ENCODE measurements at regions not wholly inside any gene's neighbourhood (a gene's known extent, or its start where the extent isn't known, plus 50 kb on each side); places are given as distances from the start of the nearest gene placed in this dataset.

- peaks cover 63% of the 10 kb centered on the region for H3K36me3 Mint-ChIP-seq (ENCODE audit: low read depth)
- H3K4me3 Mint-ChIP-seq: no peak overlapping the region
- no peak for TF ChIP-seq CTCF (IDR thresholded peaks at IDR 0.05)
- no peak for DNase-seq
- H3K27me3 Mint-ChIP-seq (ENCODE audit: low read depth, poor library complexity): peaks cover 9% of the 10 kb centered on the region
- peaks cover 43% of the 10 kb centered on the region for H3K9me3 Mint-ChIP-seq
- no peak overlapping the region for H3K27ac Mint-ChIP-seq
- peaks cover 13% of the 10 kb centered on the region for H3K4me1 Mint-ChIP-seq
Observed at GRCh38 chr2:176621350-176621749, 352.1 kb downstream of the MTX2 start.

GRCh38 chr2:176622792-176623191 is 353.6 kb downstream of the MTX2 start:
- Mint-ChIP-seq H3K27ac (no peak overlapping the region), H3K4me3 (no peak overlapping the region), H3K4me1 (peaks cover 13% of the 10 kb centered on the region), H3K9me3 (peaks cover 43% of the 10 kb centered on the region), H3K27me3 (ENCODE audit: low read depth, poor library complexity) (peaks cover 7% of the 10 kb centered on the region), H3K36me3 (ENCODE audit: low read depth) (peaks cover 70% of the 10 kb centered on the region)
- no peak for TF ChIP-seq CTCF (IDR thresholded peaks at IDR 0.05)
- no peak for DNase-seq

- no peak for TF ChIP-seq CTCF (IDR thresholded peaks at IDR 0.05)
- no peak overlapping the region for H3K27ac Mint-ChIP-seq
- peaks cover 15% of the 10 kb centered on the region for H3K27me3 Mint-ChIP-seq (ENCODE audit: low read depth, poor library complexity)
- DNase-seq: no peak
- peaks cover 5% of the 10 kb centered on the region for H3K4me1 Mint-ChIP-seq
- H3K9me3 Mint-ChIP-seq: peaks cover 31% of the 10 kb centered on the region
- peaks cover 61% of the 10 kb centered on the region for H3K36me3 Mint-ChIP-seq (ENCODE audit: low read depth)
- no peak overlapping the region for H3K4me3 Mint-ChIP-seq
Observed at GRCh38 chr2:176626796-176627195, 357.6 kb downstream of the MTX2 start.

GRCh38 chr2:176628438-176628837 is 359.2 kb downstream of the MTX2 start:
- H3K9me3 Mint-ChIP-seq: peaks cover 18% of the 10 kb centered on the region
- no peak overlapping the region for H3K4me3 Mint-ChIP-seq
- H3K27ac Mint-ChIP-seq: no peak overlapping the region
- H3K36me3 Mint-ChIP-seq (ENCODE audit: low read depth): peaks cover 57% of the 10 kb centered on the region
- TF ChIP-seq CTCF (IDR thresholded peaks at IDR 0.05): no peak
- H3K27me3 Mint-ChIP-seq (ENCODE audit: low read depth, poor library complexity): peaks cover 12% of the 10 kb centered on the region
- H3K4me1 Mint-ChIP-seq: peaks cover 17% of the 10 kb centered on the region
- DNase-seq: no peak

- DNase-seq: no peak
- H3K36me3 Mint-ChIP-seq (ENCODE audit: low read depth): peaks cover 18% of the 10 kb centered on the region
- peaks cover 53% of the 10 kb centered on the region for H3K4me1 Mint-ChIP-seq
- no peaks in the 10 kb centered on the region for H3K9me3 Mint-ChIP-seq
- peak overlapping the region; percentile 74 for H3K4me3 Mint-ChIP-seq
- peaks cover 4% of the 10 kb centered on the region for H3K27me3 Mint-ChIP-seq (ENCODE audit: low read depth, poor library complexity)
- no peak overlapping the region for H3K27ac Mint-ChIP-seq
- TF ChIP-seq CTCF (IDR thresholded peaks at IDR 0.05): no peak
Observed at GRCh38 chr2:176633754-176634153, 364.5 kb downstream of the MTX2 start.

GRCh38 chr2:176636401-176636800 is 367.2 kb downstream of the MTX2 start:
- Mint-ChIP-seq H3K4me3 (peak overlapping the region; percentile 92), H3K4me1 (peaks cover 72% of the 10 kb centered on the region), H3K36me3 (ENCODE audit: low read depth) (peaks cover 12% of the 10 kb centered on the region), H3K27ac (no peak overlapping the region), H3K27me3 (ENCODE audit: low read depth, poor library complexity) (peaks cover 4% of the 10 kb centered on the region), H3K9me3 (no peaks in the 10 kb centered on the region)
- DNase-seq: peak; percentile 20
- TF ChIP-seq CTCF (IDR thresholded peaks at IDR 0.05): no peak
